KMS-11 (cell line): ENCODE measurements at regions not wholly inside any gene's neighbourhood (a gene's known extent, or its start where the extent isn't known, plus 50 kb on each side); places are given as distances from the start of the nearest gene placed in this dataset.

Experiments
- H2AFZ ChIP-seq: fragments of 200-600 bp; sonication (generic); 2 replicates; pipeline ENCODE4 v1.6.1; 2016; ENCODE audit warnings: antibody characterized with exemption, mixed run types, low read depth
- H3K27ac ChIP-seq: fragments of 200-600 bp; sonication (generic); 2 replicates; pipeline ENCODE4 v1.6.1; 2016; ENCODE audit warnings: mild to moderate bottlenecking, mixed run types
- H3K27me3 ChIP-seq: fragments of 200-600 bp; sonication (generic); 2 replicates; pipeline ENCODE4 v1.6.1; 2017; ENCODE audit warnings: mild to moderate bottlenecking, low read depth, mixed run types, moderate library complexity; ENCODE audit not compliant: insufficient read depth
- H3K36me3 ChIP-seq: fragments of 200-600 bp; sonication (generic); 2 replicates; pipeline ENCODE4 v1.6.1; 2017; ENCODE audit warnings: mild to moderate bottlenecking, mixed run types; ENCODE audit not compliant: insufficient read depth
- H3K4me1 ChIP-seq: fragments of 200-600 bp; sonication (generic); 2 replicates; pipeline ENCODE4 v1.6.1; 2016; ENCODE audit warnings: mild to moderate bottlenecking, low read depth, mixed run types; ENCODE audit not compliant: poor library complexity, severe bottlenecking
- H3K4me2 ChIP-seq: fragments of 200-600 bp; sonication (generic); 2 replicates; pipeline ENCODE4 v1.7.0; 2016; ENCODE audit warnings: mild to moderate bottlenecking, mixed run types
- H3K4me3 ChIP-seq: fragments of 200-600 bp; sonication (generic); IDR thresholded peaks from 2 replicates; pipeline ENCODE4 v1.6.1; 2017; ENCODE audit warnings: low read depth, low read length, mixed read lengths; ENCODE audit not compliant: insufficient read depth
- H3K79me2 ChIP-seq: fragments of 200-600 bp; sonication (generic); 2 replicates; pipeline ENCODE4 v1.6.1; 2016; ENCODE audit warnings: low read depth, mixed run types; ENCODE audit not compliant: insufficient read depth
- H3K9ac ChIP-seq: fragments of 200-600 bp; sonication (generic); 2 replicates; pipeline ENCODE4 v1.6.1; 2016; ENCODE audit warnings: mild to moderate bottlenecking, mixed run types
- H4K20me1 ChIP-seq: fragments of 200-600 bp; sonication (generic); 2 replicates; pipeline ENCODE4 v1.6.1; 2016; ENCODE audit warnings: mild to moderate bottlenecking, mixed run types; ENCODE audit not compliant: insufficient read depth
- CTCF ChIP-seq: fragments of 200-600 bp; sonication (generic); conservative IDR thresholded peaks from 2 replicates; pipeline ENCODE4 v1.6.1; 2017; ENCODE audit warnings: low read depth, mild to moderate bottlenecking, antibody characterized with exemption, low read length, moderate library complexity, mixed read lengths

DNA sequence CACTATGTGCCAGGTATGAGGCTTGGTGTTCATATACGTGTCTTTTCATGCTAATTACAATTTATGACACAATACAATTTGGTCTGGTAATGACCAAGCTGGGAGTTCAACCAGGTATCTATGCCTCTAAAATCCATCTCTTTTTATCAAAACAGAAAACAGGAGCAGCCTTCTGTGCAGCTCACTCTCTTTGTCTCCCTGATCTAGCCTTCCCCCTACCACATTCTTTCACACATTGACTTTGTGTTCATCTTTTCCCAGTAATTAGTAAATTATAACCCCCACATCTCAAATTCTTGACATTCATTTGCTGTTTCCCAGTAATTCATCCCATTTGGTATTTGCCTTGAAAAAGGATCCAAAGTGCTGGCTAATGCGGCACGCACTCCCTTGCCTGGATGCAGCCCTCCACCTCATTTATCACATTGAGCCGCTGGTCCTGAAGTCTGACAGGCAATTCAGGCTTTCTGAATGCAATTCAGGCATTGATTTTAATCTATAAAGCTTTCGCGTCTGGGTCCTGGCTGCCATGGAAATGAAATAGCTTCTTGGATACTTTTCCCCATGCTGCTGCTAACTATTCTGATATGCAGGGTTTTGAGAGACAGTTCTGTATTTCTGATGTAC is 112.5 kb upstream of the ANKRD1 start:
- no peak overlapping the region for H2AFZ ChIP-seq
- H3K4me1 ChIP-seq = no peaks in the 10 kb centered on the region
- H3K79me2 ChIP-seq = no peaks in the 10 kb centered on the region
- no peak overlapping the region for H3K27ac ChIP-seq
- H3K27me3 ChIP-seq = no peaks in the 10 kb centered on the region
- no peak overlapping the region for H3K4me3 ChIP-seq
- TF ChIP-seq CTCF = no peak
- no peak overlapping the region for H3K4me2 ChIP-seq
- no peak overlapping the region for H3K9ac ChIP-seq
- no peaks in the 10 kb centered on the region for H4K20me1 ChIP-seq
- H3K36me3 ChIP-seq = no peaks in the 10 kb centered on the region

DNA sequence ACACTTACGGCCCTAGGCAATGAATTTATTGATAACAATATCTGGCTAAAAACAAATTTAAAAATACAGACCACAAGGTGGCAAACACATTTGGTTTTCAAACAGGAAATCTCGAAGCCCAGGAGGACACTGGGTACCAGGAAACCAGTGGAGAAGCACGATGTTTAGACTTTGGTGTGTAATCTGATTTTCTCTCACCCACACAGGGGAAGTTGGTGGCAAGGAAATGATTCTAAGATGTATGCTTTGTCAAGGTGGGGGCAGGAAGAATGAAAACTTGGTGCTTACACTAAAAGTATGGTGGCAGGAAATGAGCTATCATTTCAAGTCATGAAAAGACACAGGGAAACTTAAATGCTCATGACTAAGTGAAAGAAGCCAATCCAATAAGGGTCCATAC is 113.2 kb upstream of the ANKRD1 start:
- Histone ChIP-seq H3K4me1 (no peaks in the 10 kb centered on the region), H3K4me2 (no peak overlapping the region), H3K4me3 (no peak overlapping the region), H4K20me1 (no peaks in the 10 kb centered on the region), H2AFZ (no peak overlapping the region), H3K36me3 (no peaks in the 10 kb centered on the region), H3K79me2 (no peaks in the 10 kb centered on the region), H3K9ac (no peak overlapping the region), H3K27me3 (no peaks in the 10 kb centered on the region), H3K27ac (no peak overlapping the region)
- TF ChIP-seq CTCF = no peak

DNA sequence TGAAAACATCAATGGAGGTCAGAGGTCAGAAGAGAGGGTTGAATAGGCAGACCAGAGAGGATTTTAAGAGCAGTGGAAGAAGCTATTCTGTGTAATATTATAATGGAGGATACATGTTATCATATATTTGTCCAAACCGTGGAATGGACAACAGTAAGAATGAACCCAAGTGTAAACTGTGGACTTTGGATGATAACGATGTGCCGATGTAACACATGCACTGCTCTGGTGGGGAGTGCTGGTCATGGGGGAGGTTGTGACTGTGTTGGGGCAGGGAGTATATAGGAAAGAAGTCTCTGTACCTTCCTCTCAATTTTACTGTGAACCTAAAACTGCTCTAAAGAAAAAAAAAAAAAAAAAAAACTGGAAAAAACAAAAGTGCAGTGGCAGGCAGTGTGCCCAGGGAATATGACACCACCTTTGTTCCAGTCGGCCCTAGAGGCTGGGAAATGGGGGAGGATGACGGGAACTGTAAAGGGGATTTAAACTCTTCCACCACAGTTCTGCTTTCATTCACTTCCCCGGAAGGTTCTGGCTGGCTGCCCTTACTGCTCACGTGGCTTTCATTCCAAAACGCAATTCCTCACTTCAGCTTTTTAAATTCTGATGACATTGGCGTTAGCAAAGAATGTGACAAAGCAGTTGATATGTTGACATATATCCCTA is 113.7 kb upstream of the ANKRD1 start:
- H3K4me3 ChIP-seq = no peak overlapping the region
- no peak for TF ChIP-seq CTCF
- no peaks in the 10 kb centered on the region for H3K27me3 ChIP-seq
- H3K36me3 ChIP-seq = no peaks in the 10 kb centered on the region
- H4K20me1 ChIP-seq = no peaks in the 10 kb centered on the region
- H3K79me2 ChIP-seq = no peaks in the 10 kb centered on the region
- H3K27ac ChIP-seq = no peak overlapping the region
- no peak overlapping the region for H2AFZ ChIP-seq
- H3K9ac ChIP-seq = no peak overlapping the region
- no peak overlapping the region for H3K4me2 ChIP-seq
- H3K4me1 ChIP-seq = no peaks in the 10 kb centered on the region

DNA sequence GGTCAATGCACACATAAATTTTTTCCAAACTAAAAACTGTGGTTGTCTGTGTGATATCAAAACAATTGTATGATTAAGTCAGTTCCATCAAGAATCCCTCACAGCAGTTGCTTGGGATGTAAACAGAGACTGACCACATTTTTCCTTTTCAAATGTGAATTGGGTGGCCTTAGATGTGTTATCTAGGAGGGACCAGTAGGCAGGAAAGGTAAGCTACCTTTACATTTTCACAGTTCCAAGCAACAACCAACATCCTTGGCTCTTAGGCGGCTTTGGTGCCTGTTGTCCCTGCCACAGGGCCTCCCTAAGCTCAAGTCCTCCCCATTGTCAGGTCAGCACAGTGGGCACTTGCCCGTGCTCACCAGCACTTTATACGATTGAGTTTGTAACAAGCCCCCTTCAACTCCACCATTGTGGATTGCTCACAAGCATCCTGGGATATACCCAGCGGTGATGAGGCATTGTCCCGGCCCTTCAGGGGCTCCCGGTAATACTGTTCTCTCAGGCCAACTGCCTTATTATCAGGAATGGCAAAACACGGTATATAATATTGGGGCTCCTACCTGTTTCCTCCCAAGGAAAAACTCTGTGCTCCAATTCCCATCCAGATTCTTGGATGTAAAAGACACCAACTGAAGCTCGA is 114.9 kb upstream of the ANKRD1 start:
- Histone ChIP-seq H3K79me2 (no peaks in the 10 kb centered on the region), H3K4me1 (no peaks in the 10 kb centered on the region), H3K4me2 (no peak overlapping the region), H3K9ac (no peak overlapping the region), H4K20me1 (no peaks in the 10 kb centered on the region), H3K4me3 (no peak overlapping the region), H3K36me3 (no peaks in the 10 kb centered on the region), H2AFZ (no peak overlapping the region), H3K27ac (no peak overlapping the region), H3K27me3 (no peaks in the 10 kb centered on the region)
- TF ChIP-seq CTCF = no peak
